H54 (cell line): ENCODE measurements at regions not wholly inside any gene's neighbourhood (a gene's known extent, or its start where the extent isn't known, plus 50 kb on each side); places are given as distances from the start of the nearest gene placed in this dataset.
A peak's percentile ranks its signal among the peaks of the same experiment; 100 is the strongest.
"Not testable (repeated sequence)": the region's sequence is repeated elsewhere in the genome, so short reads cannot be mapped to it uniquely, and the experiment has no call there.

Experiments used
- DNase-seq: peaks from one replicate; pipeline ENCODE4 v3.0.0; 2011; ENCODE audit warnings: low spot score, mixed read lengths; ENCODE audit not compliant: insufficient read length
- FAIRE-seq: peaks from 3 replicates; lab custom pipeline; 2011; peaks lifted over from hg19 to GRCh38; lab: Jason Lieb, UNC
- POLR2A ChIP-seq: IDR thresholded peaks from 2 replicates; pipeline ENCODE4 v1.6.1; 2011; ENCODE audit warnings: low read depth, mild to moderate bottlenecking, low read length

DNA sequence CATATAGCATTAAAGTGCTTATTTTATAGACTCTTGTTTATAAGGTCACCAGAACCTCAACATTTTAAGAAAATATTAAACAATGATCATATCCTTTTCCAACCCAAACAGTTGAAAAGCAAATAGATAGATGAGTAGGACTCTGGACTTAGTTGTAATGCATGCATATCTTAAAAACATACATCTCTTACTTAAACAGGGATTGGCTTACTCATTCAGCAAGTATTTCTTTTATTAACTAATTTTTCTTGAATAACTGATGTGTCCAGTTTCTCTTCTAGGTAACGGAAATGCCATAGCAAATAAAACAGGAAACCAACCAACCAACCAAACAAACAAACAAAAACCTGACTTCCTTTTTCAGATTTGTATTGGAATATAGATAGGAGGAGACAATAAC, 70.9 kb upstream of the NBPF4 start:
- no peak for FAIRE-seq
- TF ChIP-seq POLR2A: no peak

GRCh38 chr1:108316545-108316944, 72.7 kb upstream of the NBPF4 start:
- peak; percentile 7 for DNase-seq
- no peak for FAIRE-seq
- TF ChIP-seq POLR2A: no peak

More for the DNA sequence above, 70.9 kb upstream of the NBPF4 start:
- DNase-seq: no peak

DNA sequence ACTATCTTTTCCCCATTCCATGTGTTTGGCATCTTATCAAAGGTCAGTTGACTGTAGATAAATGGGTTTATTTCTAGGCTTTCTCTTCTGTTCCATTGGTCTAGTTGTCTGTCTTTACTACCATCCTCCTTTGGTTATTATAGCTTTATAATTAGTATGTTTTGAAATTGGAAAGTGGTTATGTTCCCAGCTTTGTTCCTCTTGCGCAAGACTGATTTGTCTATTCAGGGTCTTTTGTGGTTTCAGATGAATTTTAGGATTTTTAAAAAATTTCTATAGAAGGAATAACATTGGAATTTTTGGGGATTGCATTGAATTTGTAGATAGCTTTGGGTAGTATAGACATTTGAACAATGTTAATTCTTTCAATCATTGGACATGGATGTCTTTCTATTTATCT, 77.0 kb upstream of the NBPF4 start:
- DNase-seq (no peak), FAIRE-seq (no peak)
- no peak for TF ChIP-seq POLR2A

- DNase-seq, FAIRE-seq: not testable (repeated sequence)
Observed at GRCh38 chr1:108325338-108325737, 81.5 kb upstream of the NBPF4 start.

DNA sequence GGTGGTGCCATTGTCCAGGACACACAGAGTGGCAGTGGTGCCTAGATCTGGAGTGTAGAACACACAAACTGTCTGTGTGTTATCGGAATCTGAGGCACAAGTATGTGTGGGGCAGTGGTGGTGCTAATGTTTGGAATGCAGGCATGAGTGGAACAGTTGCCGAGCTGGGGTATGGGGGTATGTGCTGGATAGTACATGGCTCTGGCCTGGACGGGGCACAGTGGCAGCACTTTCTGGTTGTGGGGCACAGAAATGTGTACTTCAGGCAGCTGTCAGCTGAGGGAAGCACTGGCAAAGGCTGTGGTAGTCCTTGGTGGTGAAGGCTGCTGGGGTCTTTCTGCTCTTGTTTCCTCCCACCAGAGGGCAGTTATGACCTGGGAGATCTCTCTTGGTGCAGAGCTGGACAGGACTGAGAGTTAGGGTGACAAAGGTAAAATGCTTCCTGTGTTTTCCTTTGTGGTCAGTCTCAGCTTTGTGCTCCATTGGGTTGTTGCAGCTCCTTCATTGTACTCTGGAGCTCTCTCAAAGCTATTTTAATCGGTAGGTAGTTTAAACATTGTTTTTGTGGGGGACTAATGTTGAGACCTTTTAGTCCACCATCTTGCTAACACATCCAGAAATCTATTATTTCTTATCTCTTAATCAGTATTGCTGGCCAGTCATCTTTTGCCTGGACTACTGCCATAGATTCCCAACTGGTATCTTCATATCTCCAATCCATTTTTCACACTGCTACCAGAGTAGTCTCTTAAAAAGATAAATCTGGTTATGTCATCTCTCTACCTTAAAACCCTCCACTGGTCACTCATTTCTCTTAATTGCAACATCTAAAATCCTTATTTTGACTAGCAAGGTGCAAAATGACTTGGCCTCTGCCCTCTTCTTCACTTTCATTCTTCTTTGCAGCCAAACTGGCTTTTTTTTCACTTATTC, 83.9 kb upstream of the NBPF4 start:
- TF ChIP-seq POLR2A: no peak
- DNase-seq (no peak), FAIRE-seq (no peak)

- no peak for FAIRE-seq
- DNase-seq: no peak
- TF ChIP-seq POLR2A: no peak
Observed at GRCh38 chr1:108345776-108346531, 102.1 kb upstream of the NBPF4 start.

DNA sequence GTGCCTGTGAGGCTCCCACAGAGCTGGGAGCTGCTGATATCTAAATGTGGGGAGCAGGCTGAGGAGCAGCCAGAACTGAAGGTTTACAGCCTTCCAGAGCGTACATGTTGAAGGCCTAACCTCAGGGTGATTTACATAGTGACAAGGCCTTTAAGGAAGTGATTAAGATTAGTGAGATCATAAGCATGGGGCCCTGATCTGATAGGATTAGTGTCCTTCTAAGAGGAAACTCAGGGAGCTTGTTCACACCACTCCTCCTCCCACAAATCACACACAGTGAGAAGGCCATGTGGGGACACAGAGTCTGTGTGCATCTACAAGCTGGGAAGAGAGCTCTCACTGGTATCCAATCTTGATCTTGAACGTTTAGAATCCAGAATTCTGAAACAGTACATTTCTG, 92.3 kb upstream of the NBPF6 start:
- DNase-seq (no peak), FAIRE-seq (no peak)
- TF ChIP-seq POLR2A: no peak

DNA sequence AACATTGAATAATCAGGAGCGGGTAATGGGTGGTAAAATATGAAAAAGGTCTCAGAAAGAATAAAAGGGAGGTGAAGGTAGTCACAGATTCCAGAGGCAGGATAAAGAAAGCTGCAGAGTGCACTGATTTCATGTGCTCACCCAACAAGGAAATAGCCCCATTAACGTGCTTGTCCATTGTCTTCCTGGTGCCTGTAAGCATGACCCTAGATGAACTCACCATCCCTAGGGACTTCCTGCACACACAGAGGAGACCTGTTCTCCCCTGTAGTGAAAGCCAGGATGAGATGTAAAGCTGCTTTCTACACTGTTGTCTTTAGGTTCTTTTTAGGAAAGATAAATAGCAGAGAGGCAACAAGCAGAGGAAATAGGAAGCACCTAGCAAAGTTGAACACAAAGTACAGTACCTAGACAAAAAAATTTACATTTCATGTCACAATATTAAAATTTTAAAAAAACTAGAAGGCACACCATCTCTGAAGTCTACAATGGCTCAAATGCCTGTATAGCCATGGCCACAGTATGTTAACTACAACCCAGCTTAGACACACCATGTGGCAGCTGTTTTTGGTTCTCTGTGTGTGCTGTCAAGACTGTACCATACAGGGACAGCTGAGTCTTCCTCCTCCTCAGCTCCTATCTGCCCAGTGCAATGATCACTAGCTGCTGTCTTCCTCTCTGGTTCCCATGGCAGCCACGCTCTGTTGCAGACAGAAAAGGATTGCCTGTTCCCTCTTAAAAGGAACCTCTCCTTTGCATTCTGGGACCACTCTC, 69.9 kb upstream of the NBPF6 start:
- DNase-seq, FAIRE-seq: not testable (repeated sequence)
